PFSK-1 (cell line): ENCODE measurements at regions not wholly inside any gene's neighbourhood (a gene's known extent, or its start where the extent isn't known, plus 50 kb on each side); places are given as distances from the start of the nearest gene placed in this dataset.

Experiments
- FOXP2 ChIP-seq: optimal IDR thresholded peaks from 2 replicates; pipeline ENCODE3; 2011; ENCODE audit warnings: borderline replicate concordance, control low read depth, inconsistent platforms; ENCODE audit not compliant: insufficient read depth; ENCODE audit errors: extremely low read length, extremely low read depth
- POLR2AphosphoS5 ChIP-seq: IDR thresholded peaks from 2 replicates; pipeline ENCODE4 v1.6.1; 2012; ENCODE audit warnings: low read depth, mild to moderate bottlenecking, control low read depth, low read length, moderate library complexity
- REST ChIP-seq, 2 experiments: IDR thresholded peaks; 2 replicates each; pipeline versions ENCODE4 v1.6.1 to v1.8.0; 2011 to 2012; ENCODE audit warnings: low read depth in 2 of 2, low read length in 2 of 2, control low read depth in 1 of 2, inconsistent platforms in 1 of 2, mild to moderate bottlenecking in 1 of 2, moderate library complexity in 1 of 2; ENCODE audit not compliant: insufficient read depth in 1 of 2
- SIN3A ChIP-seq: IDR thresholded peaks from 2 replicates; pipeline ENCODE4 v1.6.1; 2012; ENCODE audit warnings: mild to moderate bottlenecking, low read length, moderate library complexity, borderline replicate concordance; ENCODE audit not compliant: insufficient read depth
- TAF1 ChIP-seq: IDR thresholded peaks from 2 replicates; pipeline ENCODE4 v1.6.1; 2012; ENCODE audit warnings: low read length, control low read depth, borderline replicate concordance; ENCODE audit not compliant: insufficient read depth

DNA sequence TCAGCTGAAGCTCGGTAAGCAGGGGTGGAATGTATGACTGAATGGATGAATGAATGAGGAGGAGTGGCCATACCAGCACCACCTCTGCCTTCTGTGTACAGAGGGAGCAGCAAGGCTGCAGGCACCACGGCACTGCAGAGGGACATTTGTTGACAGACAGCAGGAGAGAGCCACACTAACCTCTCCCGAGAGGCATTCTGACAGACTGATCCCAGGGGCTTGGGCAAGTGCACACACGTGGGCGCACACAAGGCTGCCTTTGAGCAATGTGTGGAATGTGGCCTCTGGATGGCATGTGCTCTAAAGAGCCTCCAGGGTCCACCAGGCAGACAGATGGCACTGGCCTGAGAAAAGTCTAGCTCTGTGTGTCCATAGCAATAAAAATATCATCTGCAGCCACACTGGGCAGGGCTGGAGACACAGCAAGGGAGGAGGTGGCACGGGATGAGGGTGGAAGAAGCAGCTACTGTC lies 111.8 kb downstream of the ACTL7B start:
- no peak for TF ChIP-seq SIN3A
- TF ChIP-seq FOXP2: no peak
- TF ChIP-seq TAF1: no peak
- no peak for TF ChIP-seq REST (IDR thresholded peaks at IDR 0.05; ENCODE audit: insufficient read depth in 1 of 2, low read depth in 2 of 2, low read length in 2 of 2)

DNA sequence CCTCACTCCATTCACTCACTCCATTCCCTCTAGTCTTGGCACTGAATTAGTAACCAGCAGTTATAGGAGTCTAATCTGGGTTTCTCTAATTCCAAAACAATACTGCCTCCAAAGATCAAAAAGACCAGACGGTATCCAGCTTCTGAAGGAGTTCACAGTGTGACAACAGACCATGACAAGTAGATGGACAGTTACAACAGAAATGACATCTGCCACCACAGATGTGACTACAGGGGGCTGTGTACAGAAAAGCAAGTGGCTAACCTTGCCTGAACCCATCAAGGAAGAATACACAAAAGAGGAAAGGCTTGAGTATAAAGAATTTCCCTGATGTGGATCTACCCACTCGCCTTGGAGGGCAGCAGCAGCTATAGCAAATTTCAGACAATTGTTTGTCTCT lies 112.4 kb downstream of the ACTL7B start:
- TF ChIP-seq REST (IDR thresholded peaks at IDR 0.05; ENCODE audit: insufficient read depth in 1 of 2, low read depth in 2 of 2, low read length in 2 of 2): no peak
- no peak for TF ChIP-seq POLR2AphosphoS5
- TF ChIP-seq SIN3A: no peak
- no peak for TF ChIP-seq FOXP2
- no peak for TF ChIP-seq TAF1

GRCh38 chr9:108742191-108742590 lies 113.6 kb downstream of the ACTL7B start:
- TF ChIP-seq FOXP2: no peak
- no peak for TF ChIP-seq POLR2AphosphoS5
- no peak for TF ChIP-seq SIN3A
- no peak for TF ChIP-seq TAF1
- no peak for TF ChIP-seq REST (IDR thresholded peaks at IDR 0.05; ENCODE audit: insufficient read depth in 1 of 2, low read depth in 2 of 2, low read length in 2 of 2)

DNA sequence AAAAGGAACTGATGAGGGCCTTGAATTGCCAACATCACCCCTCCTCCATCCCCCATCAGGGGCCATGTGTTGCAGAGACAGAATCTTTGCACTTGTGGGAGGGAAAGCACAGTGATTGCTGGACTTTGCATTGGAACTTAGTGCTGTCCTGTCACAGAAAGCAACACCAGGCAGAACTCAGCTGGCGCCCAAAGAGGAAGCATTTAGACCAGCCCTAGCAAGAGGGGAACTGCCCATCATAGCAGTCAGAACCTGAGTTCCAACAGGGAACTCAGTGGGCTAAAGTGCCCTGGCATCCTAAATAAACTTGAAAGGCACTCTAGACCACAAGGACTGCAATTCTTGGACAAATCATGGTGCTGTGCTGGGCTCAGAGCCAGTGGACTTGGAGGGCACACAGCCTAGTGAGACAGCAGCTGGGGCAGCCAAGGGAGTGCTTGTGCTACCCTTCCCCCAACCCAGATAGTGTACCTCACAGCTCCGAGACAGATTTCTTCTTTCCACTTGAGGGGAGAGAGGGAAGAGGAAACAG lies 128.1 kb downstream of the ACTL7B start:
- TF ChIP-seq TAF1 (no peak), REST (IDR thresholded peaks at IDR 0.05; ENCODE audit: insufficient read depth in 1 of 2, low read depth in 2 of 2, low read length in 2 of 2) (no peak)

GRCh38 chr9:108724652-108725051 lies 131.1 kb downstream of the ACTL7B start:
- TF ChIP-seq SIN3A: no peak
- no peak for TF ChIP-seq POLR2AphosphoS5
- TF ChIP-seq FOXP2: no peak
- TF ChIP-seq REST (IDR thresholded peaks at IDR 0.05; ENCODE audit: insufficient read depth in 1 of 2, low read depth in 2 of 2, low read length in 2 of 2): no peak
- TF ChIP-seq TAF1: no peak
